HCEC 1CT (cell line): ENCODE measurements at regions not wholly inside any gene's neighbourhood (a gene's known extent, or its start where the extent isn't known, plus 50 kb on each side); places are given as distances from the start of the nearest gene placed in this dataset.
A peak's percentile ranks its signal among the peaks of the same experiment; 100 is the strongest.
"Not testable (repeated sequence)": the region's sequence is repeated elsewhere in the genome, so short reads cannot be mapped to it uniquely, and the experiment has no call there.

Experiments
- DNase-seq: peaks from one replicate; pipeline ENCODE4 v3.0.0-alpha.2; 2017

DNA sequence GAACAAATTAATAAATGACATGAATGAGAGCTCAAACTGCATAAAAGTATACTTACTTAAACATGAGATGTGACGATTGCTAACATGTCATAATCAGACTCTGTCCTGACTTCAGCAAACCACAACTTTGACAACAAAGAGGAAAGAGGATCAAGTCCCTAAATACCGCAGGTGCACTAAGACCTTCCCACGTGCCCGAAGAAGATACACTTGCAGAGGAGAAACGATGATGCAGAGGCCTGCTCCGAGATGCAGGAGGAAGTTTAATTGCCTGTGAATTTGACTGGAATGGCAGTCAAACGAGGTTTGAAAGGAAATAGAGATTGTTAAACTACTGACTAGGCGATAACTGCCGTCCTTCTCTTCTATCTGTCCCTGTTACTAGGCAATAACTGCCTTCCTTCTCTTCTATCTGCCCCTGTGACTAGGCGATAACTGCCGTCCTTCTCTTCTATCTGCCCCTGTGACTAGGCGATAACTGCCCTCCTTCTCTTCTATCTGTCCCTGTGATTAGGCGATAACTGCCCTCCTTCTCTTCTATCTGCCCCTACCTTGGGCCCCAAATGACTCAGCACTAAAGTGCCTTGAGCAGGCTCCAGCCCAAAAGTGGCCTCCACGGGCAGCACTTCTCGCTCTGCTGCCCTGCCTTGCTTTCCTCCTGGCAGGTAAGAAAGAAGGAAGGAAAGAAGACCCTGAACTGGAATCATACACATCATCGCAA is 2226.0 kb upstream of the DEFB115 start:
- DNase-seq = not testable (repeated sequence)

GRCh38 chr20:29044239-29044638 is 2213.2 kb upstream of the DEFB115 start:
- not testable (repeated sequence) for DNase-seq

GRCh38 chr20:29050008-29050606 is 2207.4 kb upstream of the DEFB115 start:
- not testable (repeated sequence) for DNase-seq

DNA sequence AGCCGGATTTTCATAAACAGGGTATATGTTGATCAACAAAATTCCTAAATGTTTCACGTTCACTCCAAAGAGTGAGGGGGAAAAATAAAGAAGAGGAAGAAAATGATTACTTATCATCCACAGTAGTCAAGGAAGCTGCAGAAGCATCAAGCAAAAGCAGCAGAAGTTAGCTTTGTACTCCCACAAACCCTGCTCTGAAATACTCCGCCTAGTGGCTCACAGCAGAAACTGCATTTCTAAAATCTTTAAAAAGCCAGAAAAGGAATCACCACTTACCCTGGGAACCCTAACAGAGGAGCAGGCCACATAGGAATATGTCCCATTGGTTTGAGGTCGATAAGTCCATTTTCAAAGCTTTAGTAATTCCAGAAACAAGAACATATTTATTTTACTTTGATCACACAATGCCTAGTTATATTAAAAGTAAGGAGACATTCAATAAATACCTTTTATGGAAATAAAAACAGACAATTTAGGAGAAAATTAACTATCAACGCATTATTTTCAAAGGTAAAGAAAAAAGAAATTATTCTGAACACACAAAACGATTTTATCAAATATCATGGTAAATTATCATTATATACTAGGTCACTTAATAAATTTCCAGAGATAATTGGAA is 2199.5 kb upstream of the DEFB115 start:
- peak; percentile 1 for DNase-seq

DNA sequence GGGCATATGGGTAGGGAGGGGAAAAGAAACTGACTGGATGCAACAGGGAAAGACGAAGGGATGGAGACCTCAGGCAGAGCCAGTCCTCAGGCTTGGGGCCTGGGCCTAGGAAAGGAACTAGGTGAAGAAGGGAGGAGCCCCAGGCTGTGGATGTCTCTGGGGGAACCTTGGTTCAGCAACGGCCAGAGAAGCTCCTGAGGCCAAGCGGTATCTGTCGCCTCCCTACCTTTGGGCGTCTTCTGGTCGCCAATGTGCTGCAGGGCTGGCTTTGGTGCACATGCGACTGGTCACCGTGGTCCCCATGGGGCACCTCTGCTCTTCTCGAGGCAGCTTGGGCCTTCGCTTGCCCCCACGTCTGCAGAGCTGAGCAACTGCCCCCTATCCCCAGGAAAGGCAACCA is 2195.0 kb upstream of the DEFB115 start:
- DNase-seq = not testable (repeated sequence)

DNA sequence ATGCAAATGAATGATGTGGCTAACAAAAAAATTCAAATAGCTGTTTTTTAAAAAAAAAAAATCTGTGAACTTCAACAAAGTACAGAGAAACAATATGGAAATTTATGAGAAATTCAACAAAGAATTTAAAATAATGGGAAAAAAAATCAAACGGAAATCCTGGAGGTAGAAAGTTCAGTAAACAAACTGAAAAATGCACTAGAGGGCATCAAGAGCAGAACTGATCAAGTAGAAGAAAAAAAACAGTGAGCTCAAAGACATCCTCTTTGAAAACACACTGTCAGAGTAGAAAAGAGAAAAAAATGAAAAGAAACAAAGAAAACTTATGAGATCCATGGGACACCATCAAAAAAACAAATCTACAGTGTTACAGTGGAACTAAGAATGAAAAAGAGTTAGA is 2191.1 kb upstream of the DEFB115 start:
- DNase-seq = not testable (repeated sequence)

GRCh38 chr20:29073640-29074039 is 2183.8 kb upstream of the DEFB115 start:
- not testable (repeated sequence) for DNase-seq

DNA sequence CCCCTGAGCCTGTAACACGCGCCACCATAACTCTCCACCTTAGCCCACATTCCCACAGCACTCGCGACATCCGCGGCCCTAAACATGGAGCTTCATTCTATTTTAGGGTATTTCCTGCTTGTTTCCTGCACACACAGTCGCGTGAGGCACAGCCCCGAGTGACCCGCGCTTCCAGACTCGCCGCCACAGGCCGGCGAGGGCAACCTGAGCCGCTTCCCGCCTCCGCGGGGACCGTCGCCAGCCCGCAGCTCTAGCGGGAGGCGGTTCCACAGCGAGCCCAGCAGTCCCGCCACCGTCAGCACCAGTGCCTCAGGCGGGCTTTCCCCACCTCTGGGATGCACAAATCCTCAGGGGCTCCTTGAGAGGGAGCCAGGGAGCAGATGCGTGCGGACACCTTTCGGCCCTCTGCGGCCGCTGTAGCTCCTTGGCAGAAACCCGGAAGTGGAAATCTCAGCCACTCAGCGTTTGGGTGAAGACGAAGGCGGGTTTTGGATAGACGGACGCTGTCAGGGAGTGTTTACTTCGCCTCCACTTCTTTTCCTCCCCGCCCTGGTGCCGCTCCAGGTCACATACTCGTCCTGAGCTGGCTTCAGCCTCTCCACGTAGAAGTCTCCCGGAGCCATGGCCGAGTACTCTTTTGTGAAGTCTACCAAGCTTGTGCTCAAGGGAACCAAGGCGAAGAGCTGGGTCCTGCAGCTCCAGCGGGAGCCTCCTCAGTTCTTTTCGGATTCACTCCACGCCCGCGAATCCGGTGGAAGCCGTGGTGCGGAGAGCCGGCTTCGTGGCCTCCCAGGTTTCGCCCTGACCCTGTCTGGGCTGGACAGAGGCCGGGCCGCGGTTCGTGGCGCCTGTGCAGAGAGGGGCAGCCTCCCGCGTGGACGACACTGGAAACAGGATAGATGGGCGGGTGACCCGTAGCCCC is 2177.4 kb upstream of the DEFB115 start:
- DNase-seq = no peak

- DNase-seq = not testable (repeated sequence)
Measured at GRCh38 chr20:29081712-29082111, 2175.8 kb upstream of the DEFB115 start.

- DNase-seq = no peak
Measured at GRCh38 chr20:29085625-29086024, 2171.8 kb upstream of the DEFB115 start.

DNA sequence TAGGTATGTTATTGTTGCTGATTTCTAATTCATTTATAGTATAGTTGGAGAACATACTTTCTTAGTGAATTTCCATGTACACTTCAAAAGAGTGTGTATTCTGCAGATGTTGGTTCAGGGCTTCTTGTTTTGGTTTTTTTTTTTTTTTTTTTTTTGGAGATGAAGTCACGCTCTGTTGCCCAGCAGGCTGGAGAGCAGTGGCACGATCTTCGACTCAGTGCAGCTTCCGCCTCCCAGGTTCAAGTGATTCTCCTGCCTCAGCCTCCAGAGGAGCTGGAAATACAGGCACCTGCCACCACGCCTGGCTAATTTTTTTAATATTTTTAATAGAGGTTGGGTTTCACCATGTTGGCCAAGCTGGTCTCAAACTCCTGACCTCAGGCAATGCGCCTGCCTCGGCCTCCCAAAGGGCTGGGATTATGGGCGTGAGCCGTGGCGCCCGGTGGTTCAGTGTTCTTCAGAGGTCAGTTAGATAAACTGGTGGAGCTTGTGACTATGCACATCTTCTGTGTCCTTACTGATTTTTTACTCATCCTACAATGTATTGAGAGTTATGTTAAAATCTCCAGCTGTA is 2171.2 kb upstream of the DEFB115 start:
- not testable (repeated sequence) for DNase-seq

DNA sequence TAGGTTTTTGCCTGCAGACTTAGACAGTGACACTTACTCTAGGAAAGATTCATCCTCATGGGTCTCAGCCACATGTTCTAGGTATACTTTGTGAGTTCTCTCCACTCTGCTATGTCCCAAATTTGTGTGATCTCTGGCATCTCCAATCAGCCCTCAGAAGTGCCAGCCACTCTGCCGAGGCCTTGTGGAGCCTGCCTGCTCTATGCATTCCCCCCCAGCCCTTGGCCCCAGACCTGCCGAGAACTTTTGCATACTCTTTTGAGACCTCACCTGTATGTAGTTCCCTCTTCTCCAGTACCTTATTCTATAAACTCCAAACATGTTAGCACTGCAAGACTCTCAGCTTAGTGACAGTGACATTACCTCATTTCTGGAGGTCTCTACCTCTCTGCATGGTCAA is 2170.5 kb upstream of the DEFB115 start:
- no peak for DNase-seq

DNA sequence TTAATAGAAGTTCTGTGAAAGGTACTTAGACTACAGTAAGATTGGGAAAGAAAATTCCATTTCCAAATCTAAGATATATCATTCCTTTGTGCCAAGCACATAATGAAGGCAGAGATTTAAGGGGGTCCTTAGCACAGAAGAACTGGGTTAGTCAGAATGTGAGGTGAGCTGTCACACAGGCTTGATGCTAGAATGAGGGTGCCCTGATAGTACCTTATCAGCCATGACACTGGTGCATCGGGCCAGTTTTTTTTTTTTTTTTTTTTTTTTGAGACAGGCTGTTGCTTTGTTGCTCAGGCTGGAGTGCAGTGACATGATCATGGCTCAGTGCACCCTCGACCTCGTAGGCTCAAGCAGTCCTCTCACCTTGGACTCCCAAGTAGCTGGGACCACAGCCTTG is 2169.6 kb upstream of the DEFB115 start:
- DNase-seq = not testable (repeated sequence)

DNA sequence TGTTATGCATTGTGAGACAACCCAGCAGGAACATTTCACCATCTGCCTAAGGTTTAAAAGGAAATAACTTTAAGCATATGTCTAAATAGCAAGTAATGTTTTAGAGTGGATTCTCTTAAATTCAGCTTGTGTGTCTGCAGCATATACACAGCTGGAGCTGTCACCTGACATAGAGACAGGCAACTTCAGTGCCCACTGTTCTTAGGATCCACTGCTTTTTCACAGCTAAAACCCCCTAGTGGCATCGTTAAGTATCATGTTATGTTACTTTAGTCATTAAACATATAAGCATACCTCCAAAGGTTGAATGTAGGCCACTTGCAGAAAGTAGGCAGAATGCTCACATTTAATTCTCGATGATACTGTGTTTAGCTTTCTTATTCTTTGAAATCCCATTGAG is 2169.0 kb upstream of the DEFB115 start:
- DNase-seq = not testable (repeated sequence)

GRCh38 chr20:29089409-29089808 is 2168.1 kb upstream of the DEFB115 start:
- DNase-seq = not testable (repeated sequence)

GRCh38 chr20:29093958-29094357 is 2163.5 kb upstream of the DEFB115 start:
- DNase-seq = not testable (repeated sequence)

DNA sequence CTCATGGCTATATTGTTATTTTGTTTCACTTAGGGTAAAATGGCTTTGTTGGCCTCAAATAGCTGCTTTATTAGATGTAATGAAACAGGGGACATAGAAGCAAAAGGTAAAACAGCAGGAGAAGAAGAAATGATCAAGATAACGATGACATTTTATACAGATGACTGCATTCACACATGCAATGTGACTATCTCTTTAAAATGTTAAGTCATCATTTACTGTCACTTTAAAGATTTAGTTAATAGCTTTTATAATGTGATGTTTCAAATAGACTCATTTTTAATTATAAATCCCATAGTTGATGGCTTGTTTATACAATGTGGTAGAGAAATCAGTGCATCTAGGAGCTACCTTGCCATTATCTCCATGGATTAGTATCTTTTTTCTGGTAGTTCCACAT is 2160.8 kb upstream of the DEFB115 start:
- not testable (repeated sequence) for DNase-seq

- not testable (repeated sequence) for DNase-seq
Measured at GRCh38 chr20:29107884-29108283, 2149.6 kb upstream of the DEFB115 start.

- DNase-seq = not testable (repeated sequence)
Measured at GRCh38 chr20:29109386-29109785, 2148.1 kb upstream of the DEFB115 start.

DNA sequence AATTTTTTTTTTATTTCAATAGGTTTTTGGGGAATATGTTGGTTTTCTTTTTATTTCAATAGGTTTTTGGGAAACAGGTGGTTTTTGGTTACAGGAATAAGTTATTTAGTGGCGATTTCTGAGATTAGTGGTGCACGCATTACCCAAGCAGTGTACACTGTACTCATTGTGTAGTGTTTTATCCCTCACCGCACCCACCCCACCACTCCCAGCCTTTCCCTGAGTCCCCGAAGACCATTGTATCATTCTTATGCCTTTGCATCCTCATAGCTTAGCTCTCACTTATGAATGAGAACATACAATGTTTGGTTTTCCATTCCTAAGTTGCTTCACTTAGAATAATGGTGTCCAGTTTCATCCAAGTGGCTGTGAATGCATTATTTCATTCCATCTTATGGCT is 2142.4 kb upstream of the DEFB115 start:
- DNase-seq = not testable (repeated sequence)

- DNase-seq = no peak
Measured at GRCh38 chr20:29119141-29119540, 2138.3 kb upstream of the DEFB115 start.

DNA sequence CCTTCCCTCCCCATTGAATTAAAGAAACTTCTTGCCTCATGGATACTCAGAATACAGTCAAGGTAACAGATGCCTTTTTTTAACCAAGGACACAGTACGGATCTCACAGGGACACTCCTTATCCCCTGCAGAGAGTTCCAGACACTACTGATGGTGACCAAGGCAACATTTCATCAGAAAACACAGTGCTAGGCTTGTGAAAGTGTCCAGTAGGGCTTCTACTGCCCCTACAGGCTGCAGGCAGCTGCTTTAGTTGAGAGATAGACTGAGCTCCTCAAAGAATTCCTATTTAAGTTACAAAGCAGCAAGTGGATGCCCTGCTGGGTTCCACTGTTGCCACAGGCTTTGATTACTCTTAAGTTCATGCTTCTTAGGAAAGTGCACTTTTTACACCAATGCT is 2137.8 kb upstream of the DEFB115 start:
- DNase-seq = not testable (repeated sequence)

DNA sequence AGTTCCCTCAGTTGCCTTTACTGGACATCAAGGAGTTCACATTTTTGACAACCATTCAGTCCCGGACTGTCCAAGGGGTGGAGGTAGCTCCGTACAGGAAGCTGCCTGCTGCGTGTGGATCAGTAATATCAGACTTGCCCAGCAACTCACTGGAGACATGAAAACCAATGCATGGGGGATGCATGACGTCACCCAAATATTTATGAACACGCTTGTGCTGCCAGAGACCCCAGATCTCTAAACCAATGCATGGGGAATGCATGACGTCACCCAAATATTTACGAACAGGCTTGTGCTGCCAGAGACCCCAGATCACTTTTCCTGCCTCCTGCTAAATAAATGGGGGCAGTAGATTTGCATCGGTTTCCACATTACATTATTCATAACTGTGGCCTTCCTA is 2137.4 kb upstream of the DEFB115 start:
- not testable (repeated sequence) for DNase-seq
